NAMALWA (cell line): ENCODE measurements at regions not wholly inside any gene's neighbourhood (a gene's known extent, or its start where the extent isn't known, plus 50 kb on each side); places are given as distances from the start of the nearest gene placed in this dataset.
"Not testable (repeated sequence)": the region's sequence is repeated elsewhere in the genome, so short reads cannot be mapped to it uniquely, and the experiment has no call there.

ENCODE experiments used
- DNase-seq: peaks from one replicate; pipeline ENCODE4 v3.0.0-alpha.2; 2015; ENCODE audit warnings: low spot score

GRCh38 chrX:142804085-142804484 lies 221.6 kb upstream of the SPANXN4 start:
- peak; percentile 31 for DNase-seq

GRCh38 chrX:142819461-142819860 lies 206.3 kb upstream of the SPANXN4 start:
- no peak for DNase-seq

- DNase-seq: no peak
Measured at GRCh38 chrX:142828129-142828528, 197.6 kb upstream of the SPANXN4 start.

- DNase-seq: no peak
Measured at GRCh38 chrX:142831961-142832530, 193.7 kb upstream of the SPANXN4 start.

- DNase-seq: no peak
Measured at GRCh38 chrX:142854970-142855369, 170.8 kb upstream of the SPANXN4 start.

GRCh38 chrX:142860944-142861343 lies 164.8 kb upstream of the SPANXN4 start:
- DNase-seq: no peak

GRCh38 chrX:142861557-142861956 lies 164.2 kb upstream of the SPANXN4 start:
- DNase-seq: no peak

- not testable (repeated sequence) for DNase-seq
Measured at GRCh38 chrX:142866247-142866646, 159.5 kb upstream of the SPANXN4 start.

GRCh38 chrX:142873214-142873613 lies 152.5 kb upstream of the SPANXN4 start:
- no peak for DNase-seq

- no peak for DNase-seq
Measured at GRCh38 chrX:142884881-142885280, 140.8 kb upstream of the SPANXN4 start.

GRCh38 chrX:142891046-142891445 lies 134.7 kb upstream of the SPANXN4 start:
- DNase-seq: no peak

- no peak for DNase-seq
Measured at GRCh38 chrX:142898164-142898563, 127.6 kb upstream of the SPANXN4 start.

- DNase-seq: no peak
Measured at GRCh38 chrX:142923201-142923600, 102.5 kb upstream of the SPANXN4 start.

GRCh38 chrX:142938793-142939192 lies 86.9 kb upstream of the SPANXN4 start:
- DNase-seq: no peak

- not testable (repeated sequence) for DNase-seq
Measured at GRCh38 chrX:142972147-142972809, 53.5 kb upstream of the SPANXN4 start.
